AG08395 (cell line): ENCODE measurements at regions not wholly inside any gene's neighbourhood (a gene's known extent, or its start where the extent isn't known, plus 50 kb on each side); places are given as distances from the start of the nearest gene placed in this dataset.
A peak's percentile ranks its signal among the peaks of the same experiment; 100 is the strongest.

ENCODE experiments used
- DNase-seq: peaks from one replicate; pipeline ENCODE4 v3.0.0; 2012; ENCODE audit warnings: mixed read lengths, low spot score

DNA sequence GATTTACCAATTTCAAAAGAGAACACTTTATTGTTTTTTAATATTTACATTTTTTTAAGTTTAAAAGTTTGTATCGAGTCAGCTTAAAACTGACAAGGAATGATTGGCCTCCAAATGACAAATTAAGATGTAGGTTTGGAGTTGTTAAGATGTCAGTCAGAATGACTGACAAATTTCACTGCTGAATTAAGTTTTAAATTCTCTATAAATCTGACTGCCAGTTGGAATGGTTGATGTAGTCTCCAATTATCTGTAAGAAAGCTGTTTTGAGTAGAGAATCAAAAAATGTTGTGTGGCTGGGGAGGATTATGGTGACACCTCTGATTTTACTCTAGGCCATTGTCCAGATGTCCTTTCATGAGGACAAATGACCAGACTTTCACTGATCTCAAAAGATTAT is 165.3 kb upstream of the CDH20 start:
- DNase-seq, result no peak

GRCh38 chr18:61169386-61169785 is 163.8 kb upstream of the CDH20 start:
- DNase-seq, result no peak

DNA sequence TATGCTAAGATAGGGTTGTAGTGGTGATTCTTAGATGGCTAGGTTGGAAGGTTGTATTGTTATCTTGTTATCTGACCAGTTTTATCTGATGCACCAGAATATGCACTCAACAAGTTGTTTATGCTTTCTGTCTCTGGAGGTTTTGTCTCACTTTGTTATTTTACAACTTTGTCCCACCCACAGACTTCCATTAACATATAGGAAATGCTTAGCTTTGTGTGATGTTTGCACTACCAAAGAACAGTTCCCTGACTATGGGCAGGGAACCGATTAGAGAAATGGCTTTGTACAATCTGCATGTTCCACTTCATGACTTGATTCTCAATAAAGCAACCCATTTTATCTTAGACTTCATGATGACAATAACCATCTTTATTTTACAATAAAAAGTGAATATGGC is 160.6 kb upstream of the CDH20 start:
- DNase-seq, result no peak

- DNase-seq, result no peak
These were observed 159.7 kb upstream of the CDH20 start for GRCh38 chr18:61173554-61173953.

DNA sequence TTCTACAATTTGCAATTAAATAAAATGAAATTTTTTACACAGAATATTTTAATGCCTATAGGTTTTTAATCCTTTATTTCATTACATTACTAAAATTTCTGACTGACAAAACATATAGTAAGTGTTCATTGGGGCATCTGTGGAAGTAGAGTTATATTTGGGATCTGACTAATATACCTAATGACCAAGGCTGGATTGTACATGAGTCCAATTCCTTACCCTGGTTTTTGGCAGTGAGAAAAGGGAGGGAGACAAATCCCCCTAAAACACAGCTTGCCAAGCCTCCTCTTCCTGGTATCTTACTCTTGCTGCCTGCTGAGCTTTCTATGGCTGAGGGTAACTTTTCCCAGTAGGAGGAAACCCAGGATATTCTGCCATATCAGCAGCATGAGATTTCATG is 149.4 kb upstream of the CDH20 start:
- no peak for DNase-seq

DNA sequence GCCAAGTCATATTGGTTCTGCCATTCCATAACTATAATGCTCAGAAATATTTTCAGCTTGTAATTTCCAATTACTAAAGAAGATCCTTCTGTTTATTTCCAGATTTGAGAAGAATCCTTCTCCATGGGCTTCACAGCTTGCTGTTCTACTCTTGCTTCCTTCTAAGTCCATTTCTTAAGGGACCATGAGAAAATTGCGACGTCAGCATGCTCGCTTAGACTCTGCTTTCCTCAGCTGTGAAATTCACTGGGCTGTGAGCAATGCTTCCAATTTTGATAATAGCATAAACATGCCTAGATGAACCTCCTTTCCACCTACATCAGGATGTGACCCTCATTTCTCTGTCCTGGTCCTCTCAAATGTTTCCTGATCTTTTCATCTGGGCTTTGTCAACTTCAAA is 145.3 kb upstream of the CDH20 start:
- DNase-seq, result no peak

- no peak for DNase-seq
These were observed 143.9 kb upstream of the CDH20 start for GRCh38 chr18:61189376-61189775.

DNA sequence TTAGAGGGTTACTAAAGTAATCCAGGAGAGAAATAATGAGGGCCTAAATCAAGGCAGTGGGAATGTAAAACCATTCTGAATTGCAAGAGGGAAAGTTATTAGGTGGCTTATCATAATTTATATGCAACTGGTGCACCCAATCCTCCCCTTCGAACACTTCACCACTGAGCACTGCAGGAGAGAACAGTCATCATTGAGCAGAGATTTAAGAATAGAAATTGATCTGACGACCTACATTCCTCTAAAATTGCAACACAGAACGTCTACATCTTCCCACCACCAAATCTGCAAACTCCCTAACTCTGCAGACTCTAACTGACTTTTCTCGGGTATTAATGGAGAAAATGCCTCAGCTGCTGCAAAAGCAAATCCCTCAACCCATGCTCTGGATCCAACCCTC is 138.5 kb upstream of the CDH20 start:
- no peak for DNase-seq

DNA sequence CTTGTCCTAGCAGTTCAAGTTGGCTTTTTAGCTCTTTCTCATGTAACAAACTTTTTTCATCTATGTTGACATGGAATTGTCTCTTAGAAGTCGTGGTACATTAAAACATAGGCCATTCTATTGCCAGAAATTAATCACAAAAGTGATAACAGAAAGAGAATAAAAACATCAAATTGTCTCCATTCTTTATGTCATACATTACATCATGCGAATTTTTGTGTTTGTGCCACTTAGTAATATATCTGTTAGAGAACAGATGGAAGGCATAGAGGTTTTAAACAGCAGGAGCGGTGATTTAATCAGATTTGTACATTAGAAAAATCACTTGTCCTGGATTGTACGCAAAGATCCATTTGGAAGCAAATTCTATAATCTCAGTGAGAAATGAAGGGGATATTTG is 136.5 kb upstream of the CDH20 start:
- DNase-seq, result no peak

DNA sequence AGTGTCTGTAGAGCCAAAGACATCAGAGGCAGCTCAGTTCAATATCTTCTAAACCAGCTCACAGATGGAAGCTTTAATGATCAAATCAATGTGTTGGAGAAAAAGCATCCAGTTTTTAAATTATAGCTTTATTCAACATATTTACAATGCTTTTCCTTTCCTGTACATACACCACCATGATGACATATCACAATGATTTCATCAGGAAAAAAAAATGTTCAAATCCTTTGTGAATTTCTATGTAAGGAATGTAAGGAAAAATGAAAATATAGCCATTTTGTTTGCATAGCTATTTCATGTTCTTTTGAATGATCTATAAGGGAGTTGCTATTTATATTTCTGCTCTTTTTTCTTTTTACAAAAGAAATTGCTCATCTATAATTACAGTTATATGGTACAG is 134.7 kb upstream of the CDH20 start:
- no peak for DNase-seq

- DNase-seq, result peak; percentile 3
These were observed 133.9 kb upstream of the CDH20 start for GRCh38 chr18:61199171-61199848.

- no peak for DNase-seq
These were observed 131.7 kb upstream of the CDH20 start for GRCh38 chr18:61201511-61201910.

- DNase-seq, result peak; percentile 18
These were observed 130.1 kb upstream of the CDH20 start for GRCh38 chr18:61203151-61203550.

- no peak for DNase-seq
These were observed 123.4 kb upstream of the CDH20 start for GRCh38 chr18:61209801-61210200.

- DNase-seq, result no peak
These were observed 117.2 kb upstream of the CDH20 start for GRCh38 chr18:61216051-61216450.

- no peak for DNase-seq
These were observed 111.0 kb upstream of the CDH20 start for GRCh38 chr18:61222206-61222605.

- DNase-seq, result no peak
These were observed 107.9 kb upstream of the CDH20 start for GRCh38 chr18:61225336-61225735.

GRCh38 chr18:61236356-61237057 is 96.7 kb upstream of the CDH20 start:
- DNase-seq, result no peak

DNA sequence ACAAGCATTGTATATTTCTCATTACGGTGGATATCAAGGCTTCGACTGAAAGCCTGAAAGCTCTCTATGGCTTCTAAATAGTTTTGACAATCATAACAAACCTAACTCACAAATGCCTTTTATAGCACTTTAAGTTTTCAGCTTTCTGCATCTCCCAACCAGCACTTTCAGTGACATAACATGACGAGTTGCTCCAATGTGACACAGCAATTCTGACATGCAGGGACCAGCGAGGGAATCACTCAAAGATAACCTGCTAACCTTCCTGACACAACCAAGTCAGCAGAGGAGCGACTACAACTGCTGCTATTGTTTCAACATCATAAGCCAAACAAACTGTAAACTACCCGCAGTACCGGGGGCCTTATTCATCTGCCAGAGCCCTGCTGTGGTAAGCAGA is 95.7 kb upstream of the CDH20 start:
- DNase-seq, result no peak

DNA sequence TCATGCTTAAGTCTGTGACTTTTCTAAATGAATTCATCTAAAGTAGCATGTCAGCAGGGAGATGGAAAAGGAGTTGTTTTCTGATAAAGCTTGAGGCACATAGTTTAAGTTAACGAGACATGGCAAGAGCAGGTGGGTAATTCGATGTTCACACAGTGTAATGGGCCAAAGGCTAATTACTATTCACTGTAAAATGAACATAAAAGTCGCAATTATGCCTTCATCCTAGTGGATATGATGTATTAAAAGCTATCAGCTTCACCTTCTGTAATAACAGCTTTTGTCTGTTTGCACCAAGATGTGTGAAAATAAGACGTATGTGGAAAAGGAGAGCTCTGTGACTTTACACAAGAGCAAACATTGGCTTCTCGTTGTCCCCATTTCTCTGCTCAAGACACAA is 94.2 kb upstream of the CDH20 start:
- DNase-seq, result no peak

DNA sequence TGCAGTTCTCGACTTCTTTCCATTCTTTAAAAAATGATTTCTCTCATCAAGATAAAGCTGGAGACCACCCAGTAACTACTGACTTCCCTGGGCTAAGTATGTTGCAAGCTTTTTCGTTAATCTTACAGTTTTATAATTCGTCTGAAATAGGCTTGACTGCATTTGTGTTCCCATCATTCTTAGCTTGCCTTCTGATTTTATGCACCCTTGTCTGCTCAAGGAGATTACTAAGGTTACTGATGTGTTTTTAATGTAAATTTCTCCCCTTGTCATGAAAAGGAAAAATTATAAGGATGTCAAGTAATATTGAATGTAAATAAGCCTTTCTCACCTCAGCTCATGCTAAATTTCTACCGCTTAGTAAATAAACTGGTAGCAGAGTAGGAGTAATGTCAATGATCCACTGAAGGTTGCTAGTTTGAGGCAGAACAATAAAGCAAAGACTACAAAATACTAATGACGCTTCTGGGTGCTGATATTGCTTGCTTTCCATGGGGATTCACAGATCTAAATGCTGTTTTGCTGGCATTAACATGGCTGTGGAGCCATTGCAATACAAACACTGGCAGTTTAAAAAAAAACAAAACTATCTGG is 91.9 kb upstream of the CDH20 start:
- DNase-seq, result no peak

DNA sequence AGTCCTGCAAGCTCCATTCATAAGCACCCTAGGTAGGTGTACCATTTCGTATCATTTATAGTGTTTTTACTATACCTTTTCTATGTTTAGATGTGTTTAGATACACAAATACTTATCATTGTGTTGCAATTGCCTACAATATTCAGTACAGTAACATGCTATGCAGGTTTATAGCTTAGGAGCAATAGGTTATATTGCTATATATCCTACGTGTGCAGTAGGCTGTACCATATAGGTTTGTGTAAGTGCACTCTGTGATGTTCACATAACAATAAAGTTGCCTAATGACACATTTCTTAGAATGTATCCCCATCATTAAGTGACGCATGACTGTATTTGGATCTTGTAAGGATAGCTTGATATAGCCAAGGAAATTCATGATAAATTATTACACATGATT is 88.6 kb upstream of the CDH20 start:
- DNase-seq, result no peak

DNA sequence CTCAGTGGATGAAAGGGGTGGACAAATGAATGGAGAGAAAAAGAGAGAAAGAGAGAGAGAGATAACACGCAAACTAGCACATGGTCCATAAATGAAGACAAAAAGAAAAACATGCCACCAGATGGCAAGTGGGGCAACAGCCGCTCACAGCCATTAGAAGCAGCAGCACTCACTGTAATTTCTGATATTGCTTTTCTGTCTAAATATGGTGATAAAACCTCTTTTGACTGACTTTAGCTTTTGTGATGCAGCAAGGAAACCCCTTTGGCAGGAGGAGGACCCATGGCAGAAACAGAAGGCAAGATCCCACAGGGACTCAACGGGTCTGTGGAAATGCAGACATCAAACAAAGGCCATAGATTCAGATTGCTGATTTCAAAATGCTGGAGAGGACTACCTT is 88.0 kb upstream of the CDH20 start:
- DNase-seq, result no peak

GRCh38 chr18:61248589-61248988 is 84.6 kb upstream of the CDH20 start:
- DNase-seq, result no peak
